Activated naive CD4-positive, alpha-beta T cell treated with anti-CD3 and anti-CD28 coated beads for 36 hours (primary cell): ENCODE measurements at regions not wholly inside any gene's neighbourhood (a gene's known extent, or its start where the extent isn't known, plus 50 kb on each side); places are given as distances from the start of the nearest gene placed in this dataset.

Experiments
- CTCF ChIA-PET: fragments of 350-600 bp; sonication (Branson Sonifier 250); formaldehyde crosslinking; loops from one replicate; lab custom pipeline; 2021; ENCODE audit warnings: antibody characterized with exemption; lab: Charles Lee
- DNase-seq: peaks from one replicate; pipeline ENCODE4 v3.0.0-alpha.2; 2020
- H3K27ac Mint-ChIP-seq: one replicate; pipeline ENCODE4 v1.8.0; 2021; ENCODE audit warnings: mild to moderate bottlenecking, mixed read lengths
- H3K27me3 Mint-ChIP-seq: one replicate; pipeline ENCODE4 v1.8.0; 2021; ENCODE audit warnings: low read depth, mixed read lengths
- H3K36me3 Mint-ChIP-seq: one replicate; pipeline ENCODE4 v1.8.0; 2021; ENCODE audit warnings: low read depth, mixed read lengths
- H3K4me1 Mint-ChIP-seq: one replicate; pipeline ENCODE4 v1.8.0; 2021; ENCODE audit warnings: low read depth, mixed read lengths
- H3K4me3 Mint-ChIP-seq: one replicate; pipeline ENCODE4 v1.8.0; 2021; ENCODE audit warnings: mild to moderate bottlenecking, moderate library complexity, mixed read lengths
- H3K9me3 Mint-ChIP-seq: one replicate; pipeline ENCODE4 v1.8.0; 2021; ENCODE audit warnings: mixed read lengths
- intact Hi-C: fragments of 100-400 bp; cut with micrococcal nuclease; formaldehyde crosslinking; loops from one replicate; pipeline ENCODE4 v1.15.1; 2023

DNA sequence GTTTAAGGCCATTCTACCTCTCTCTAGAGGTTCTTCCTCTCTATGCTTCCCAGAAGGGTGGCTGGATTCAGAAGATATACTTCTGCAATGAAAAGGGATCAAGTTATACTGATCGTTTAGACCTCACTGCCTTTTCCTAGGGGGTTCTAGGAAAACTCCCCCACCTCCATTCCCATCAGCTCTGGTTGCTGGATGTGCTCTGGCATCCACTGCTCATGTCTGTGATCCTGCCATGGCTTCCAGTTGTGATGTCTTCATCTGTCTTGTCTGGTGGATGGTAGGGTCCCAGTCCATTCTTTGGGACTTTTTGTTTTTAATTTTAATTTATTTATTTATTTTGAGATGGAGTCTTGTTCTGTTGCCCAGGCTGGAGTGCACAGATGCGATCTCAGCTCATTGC lies 118.4 kb downstream of the BTBD3 start:
- H3K36me3 Mint-ChIP-seq: no peaks in the 10 kb centered on the region
- no peak for DNase-seq
- H3K27ac Mint-ChIP-seq: no peak overlapping the region
- CTCF ChIA-PET: no interaction called here
- H3K4me3 Mint-ChIP-seq: no peak overlapping the region
- no peaks in the 10 kb centered on the region for H3K9me3 Mint-ChIP-seq
- H3K4me1 Mint-ChIP-seq: no peaks in the 10 kb centered on the region
- H3K27me3 Mint-ChIP-seq: no peaks in the 10 kb centered on the region
- intact Hi-C loops: no loop called here

DNA sequence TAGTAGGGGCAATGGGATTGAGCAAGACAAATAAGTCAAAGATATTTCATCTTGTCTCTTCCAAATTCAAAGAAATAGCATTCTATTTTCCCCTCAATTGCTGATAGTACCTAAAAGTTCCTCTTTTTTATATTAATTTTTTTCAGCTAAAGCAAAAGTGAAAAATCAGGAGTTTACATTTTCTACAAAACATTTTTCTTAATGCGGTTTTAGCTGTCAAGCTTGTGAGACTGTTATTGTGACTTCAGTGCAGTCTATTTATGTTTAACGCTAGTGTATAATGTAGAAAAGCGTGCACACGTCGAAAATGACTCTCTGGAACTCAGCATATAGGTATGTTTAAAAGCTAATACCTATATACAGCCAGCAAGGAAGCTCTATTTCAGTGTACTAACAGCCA lies 119.8 kb downstream of the BTBD3 start:
- CTCF ChIA-PET: no interaction called here
- no peak for DNase-seq
- Mint-ChIP-seq H3K27me3 (no peaks in the 10 kb centered on the region), H3K4me1 (no peaks in the 10 kb centered on the region), H3K27ac (no peak overlapping the region), H3K4me3 (no peak overlapping the region), H3K36me3 (no peaks in the 10 kb centered on the region), H3K9me3 (no peaks in the 10 kb centered on the region)
- intact Hi-C loops: no loop called here

DNA sequence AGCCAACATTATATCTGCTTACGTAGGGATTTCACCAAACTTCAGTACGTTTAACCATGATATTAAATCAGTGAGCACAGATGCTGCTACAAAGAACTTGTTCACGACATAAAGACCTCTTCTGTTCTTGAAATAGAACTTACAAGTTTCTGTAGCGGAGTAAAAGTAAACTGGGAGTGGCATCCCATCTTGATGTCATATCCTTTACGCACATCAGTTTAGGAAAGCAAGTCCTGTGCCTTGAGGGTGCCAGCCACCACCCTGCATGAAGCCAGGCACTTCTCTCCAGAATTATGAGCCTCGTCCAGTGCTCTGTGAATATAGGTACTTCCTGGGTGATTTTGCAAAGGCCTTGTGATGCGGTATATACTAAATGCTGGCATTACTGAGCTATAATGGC lies 122.6 kb downstream of the BTBD3 start:
- H3K4me1 Mint-ChIP-seq: no peaks in the 10 kb centered on the region
- H3K4me3 Mint-ChIP-seq: no peak overlapping the region
- CTCF ChIA-PET: no interaction called here
- no peak for DNase-seq
- H3K27me3 Mint-ChIP-seq: no peaks in the 10 kb centered on the region
- H3K27ac Mint-ChIP-seq: no peak overlapping the region
- intact Hi-C loops: no loop called here
- H3K36me3 Mint-ChIP-seq: no peaks in the 10 kb centered on the region
- H3K9me3 Mint-ChIP-seq: no peaks in the 10 kb centered on the region

DNA sequence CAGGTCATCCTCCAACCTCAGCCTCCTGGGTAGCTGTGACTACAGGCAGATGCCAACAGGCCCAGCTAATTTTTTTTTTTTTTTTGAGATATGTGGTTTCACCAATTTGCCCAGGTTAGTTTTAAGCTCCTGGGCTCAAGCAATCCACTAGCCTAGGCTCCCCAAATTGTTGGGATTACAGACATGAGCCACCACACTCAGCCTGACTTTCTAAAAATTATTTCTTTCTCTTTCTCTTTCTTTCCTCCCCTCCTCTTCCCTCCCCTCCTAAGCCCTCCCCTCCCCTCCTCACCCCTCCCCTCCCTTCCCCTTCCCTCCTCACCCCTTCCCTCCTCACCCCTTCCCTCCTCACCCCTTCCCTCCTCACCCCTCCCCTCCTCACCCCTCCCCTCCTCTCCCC lies 127.3 kb downstream of the BTBD3 start:
- intact Hi-C loops: no loop called here
- H3K36me3 Mint-ChIP-seq: no peaks in the 10 kb centered on the region
- H3K4me1 Mint-ChIP-seq: no peaks in the 10 kb centered on the region
- H3K27me3 Mint-ChIP-seq: no peaks in the 10 kb centered on the region
- no peak overlapping the region for H3K27ac Mint-ChIP-seq
- no peak overlapping the region for H3K4me3 Mint-ChIP-seq
- no peak for DNase-seq
- no peaks in the 10 kb centered on the region for H3K9me3 Mint-ChIP-seq
- CTCF ChIA-PET: no interaction called here

DNA sequence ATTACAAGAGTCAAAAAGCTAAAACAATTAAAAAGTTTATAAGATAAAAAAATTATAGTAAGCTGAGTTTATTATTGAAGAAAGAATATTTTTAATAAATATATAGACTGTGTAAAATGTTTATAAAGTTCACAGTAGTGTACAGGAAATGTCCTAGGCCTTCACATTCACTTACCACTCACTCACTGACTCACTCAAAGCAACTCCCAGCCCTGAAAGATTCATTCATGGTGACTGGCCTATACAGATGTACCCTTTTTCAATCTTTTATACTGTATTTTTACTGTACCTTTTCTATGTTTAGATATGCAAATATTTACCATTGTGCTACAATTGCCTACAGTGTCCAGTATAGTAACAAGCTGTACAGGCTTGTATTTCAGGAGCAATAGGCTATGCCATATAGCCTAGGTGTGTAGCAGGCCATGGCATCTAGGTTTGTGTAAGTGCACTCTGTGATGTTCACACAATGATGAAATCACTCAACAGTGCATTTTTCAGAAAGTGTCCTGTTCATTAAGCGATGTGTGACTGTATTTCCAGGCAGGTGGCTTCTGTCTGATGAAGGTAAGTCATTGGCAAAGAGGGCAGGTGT lies 130.2 kb downstream of the BTBD3 start:
- no peak overlapping the region for H3K27ac Mint-ChIP-seq
- H3K4me3 Mint-ChIP-seq: no peak overlapping the region
- intact Hi-C loops: no loop called here
- DNase-seq: no peak
- no peaks in the 10 kb centered on the region for H3K4me1 Mint-ChIP-seq
- CTCF ChIA-PET: no interaction called here
- no peaks in the 10 kb centered on the region for H3K27me3 Mint-ChIP-seq
- H3K36me3 Mint-ChIP-seq: no peaks in the 10 kb centered on the region
- no peaks in the 10 kb centered on the region for H3K9me3 Mint-ChIP-seq

DNA sequence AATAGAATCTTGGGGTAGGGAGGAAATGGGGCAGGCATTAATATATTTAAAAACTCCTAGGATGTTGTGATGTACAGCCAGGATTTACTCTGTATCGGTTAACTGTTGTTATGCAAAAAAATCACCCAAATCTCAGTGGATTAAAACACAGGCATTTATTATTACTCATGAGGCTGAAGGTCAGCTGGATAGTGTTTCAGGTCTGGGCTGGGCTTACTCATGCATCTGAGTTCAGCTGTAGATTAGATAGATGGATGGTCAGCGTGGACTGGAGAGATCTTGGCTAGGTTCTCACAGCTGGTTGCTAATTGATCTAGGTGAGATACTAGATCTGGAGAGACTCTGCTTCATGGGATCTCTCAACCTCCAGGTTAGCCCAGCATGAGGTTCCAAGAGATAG lies 131.4 kb downstream of the BTBD3 start:
- H3K4me3 Mint-ChIP-seq: no peak overlapping the region
- H3K27me3 Mint-ChIP-seq: no peaks in the 10 kb centered on the region
- no peaks in the 10 kb centered on the region for H3K9me3 Mint-ChIP-seq
- no peak for DNase-seq
- CTCF ChIA-PET: no interaction called here
- H3K4me1 Mint-ChIP-seq: no peaks in the 10 kb centered on the region
- H3K27ac Mint-ChIP-seq: no peak overlapping the region
- no peaks in the 10 kb centered on the region for H3K36me3 Mint-ChIP-seq
- intact Hi-C loops: no loop called here

DNA sequence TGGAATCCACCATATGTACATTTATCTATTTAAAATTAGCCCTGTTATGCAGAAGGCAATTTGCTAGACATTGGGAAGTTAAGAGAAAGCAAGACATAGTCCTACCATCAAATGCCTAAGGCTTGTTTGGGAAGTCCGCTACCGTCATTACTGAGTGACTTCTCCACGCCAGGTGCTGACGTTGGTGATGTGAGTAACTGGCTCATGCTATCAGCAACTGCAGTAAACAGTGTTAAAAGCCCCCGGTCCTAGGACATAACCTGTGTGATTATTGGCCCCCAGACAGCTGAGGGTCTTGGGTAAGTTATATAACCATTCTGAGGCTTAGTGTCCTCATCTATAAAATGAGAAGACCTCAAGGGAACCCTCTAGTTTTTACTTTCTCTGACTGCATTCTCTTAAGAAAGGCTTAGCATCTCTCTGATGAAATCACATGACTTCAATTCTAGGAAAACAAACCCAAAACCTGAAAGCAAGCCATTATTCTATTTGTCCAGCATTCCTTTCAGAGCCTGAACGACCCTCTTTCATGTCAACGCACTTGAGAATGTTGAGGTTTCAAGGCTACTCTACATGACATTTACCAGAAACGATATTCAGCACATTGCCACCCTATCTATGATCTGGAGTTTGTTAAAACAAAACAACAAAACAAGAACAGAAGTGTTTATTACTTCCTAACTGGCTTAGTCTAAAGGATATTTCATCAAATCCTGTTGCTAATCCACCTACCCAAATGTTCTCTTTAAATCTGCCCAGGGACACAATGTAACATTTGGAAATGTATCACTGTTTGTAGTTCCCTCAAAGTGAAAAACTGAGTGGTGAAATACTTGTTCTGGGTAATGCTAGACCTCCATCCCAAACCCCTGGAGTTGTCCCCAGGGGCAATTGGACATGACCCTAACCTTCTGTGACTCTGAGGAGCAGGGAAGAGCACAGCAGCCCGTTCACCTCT lies 133.8 kb downstream of the BTBD3 start:
- no peaks in the 10 kb centered on the region for H3K9me3 Mint-ChIP-seq
- H3K27me3 Mint-ChIP-seq: no peaks in the 10 kb centered on the region
- H3K36me3 Mint-ChIP-seq: no peaks in the 10 kb centered on the region
- intact Hi-C loops: no loop called here
- CTCF ChIA-PET: no interaction called here
- no peaks in the 10 kb centered on the region for H3K4me1 Mint-ChIP-seq
- no peak overlapping the region for H3K27ac Mint-ChIP-seq
- no peak overlapping the region for H3K4me3 Mint-ChIP-seq
- DNase-seq: no peak

DNA sequence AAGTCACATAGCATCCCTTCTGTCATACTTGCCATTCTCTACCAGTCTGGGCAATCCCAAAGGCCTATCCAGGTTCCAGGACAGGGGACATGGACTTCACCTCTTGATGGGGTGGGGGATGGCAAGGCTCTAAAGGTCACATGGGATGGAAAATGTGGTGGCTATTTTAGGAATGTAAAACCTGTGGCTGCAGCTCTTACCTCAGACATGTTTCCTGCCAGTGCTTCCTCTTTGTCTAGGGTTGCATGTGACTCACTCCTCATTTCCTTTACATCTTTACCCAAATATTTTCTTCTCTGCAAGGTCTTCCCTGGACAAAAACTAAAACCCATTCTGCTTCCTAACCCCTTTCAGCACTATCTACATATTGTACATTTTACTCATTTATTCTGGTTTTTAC lies 135.7 kb downstream of the BTBD3 start:
- no peak overlapping the region for H3K27ac Mint-ChIP-seq
- no peaks in the 10 kb centered on the region for H3K9me3 Mint-ChIP-seq
- H3K4me1 Mint-ChIP-seq: no peaks in the 10 kb centered on the region
- CTCF ChIA-PET: interaction anchor here (0.7 kb wide), 1 partner anchor 816 kb away, joined by 3 read pairs; no protein-coding TSS in a partner anchor
- no peak overlapping the region for H3K4me3 Mint-ChIP-seq
- no peaks in the 10 kb centered on the region for H3K27me3 Mint-ChIP-seq
- no peaks in the 10 kb centered on the region for H3K36me3 Mint-ChIP-seq
- no peak for DNase-seq
- intact Hi-C loops: no loop called here

DNA sequence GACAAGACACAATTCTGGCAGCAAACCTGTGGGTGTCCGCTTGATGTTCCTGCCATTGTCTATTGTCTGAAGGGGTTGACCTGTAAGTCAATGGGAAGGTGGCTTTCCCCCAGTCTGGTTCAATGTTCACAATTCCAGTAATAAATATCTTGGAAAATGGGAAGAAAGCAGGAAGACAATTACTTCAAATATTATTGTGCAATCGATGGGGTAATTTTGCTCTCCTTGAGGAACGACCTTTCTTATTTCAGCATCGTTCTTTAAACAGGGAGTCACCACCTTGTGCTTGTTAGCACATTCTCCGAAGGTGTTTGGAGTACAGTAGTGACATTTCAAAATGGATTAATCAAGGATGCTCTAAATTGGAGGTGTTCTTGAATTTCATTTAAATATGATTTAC lies 136.9 kb downstream of the BTBD3 start:
- H3K27ac Mint-ChIP-seq: no peak overlapping the region
- H3K27me3 Mint-ChIP-seq: no peaks in the 10 kb centered on the region
- CTCF ChIA-PET: no interaction called here
- DNase-seq: no peak
- intact Hi-C loops: no loop called here
- no peak overlapping the region for H3K4me3 Mint-ChIP-seq
- no peaks in the 10 kb centered on the region for H3K9me3 Mint-ChIP-seq
- no peaks in the 10 kb centered on the region for H3K36me3 Mint-ChIP-seq
- no peaks in the 10 kb centered on the region for H3K4me1 Mint-ChIP-seq

DNA sequence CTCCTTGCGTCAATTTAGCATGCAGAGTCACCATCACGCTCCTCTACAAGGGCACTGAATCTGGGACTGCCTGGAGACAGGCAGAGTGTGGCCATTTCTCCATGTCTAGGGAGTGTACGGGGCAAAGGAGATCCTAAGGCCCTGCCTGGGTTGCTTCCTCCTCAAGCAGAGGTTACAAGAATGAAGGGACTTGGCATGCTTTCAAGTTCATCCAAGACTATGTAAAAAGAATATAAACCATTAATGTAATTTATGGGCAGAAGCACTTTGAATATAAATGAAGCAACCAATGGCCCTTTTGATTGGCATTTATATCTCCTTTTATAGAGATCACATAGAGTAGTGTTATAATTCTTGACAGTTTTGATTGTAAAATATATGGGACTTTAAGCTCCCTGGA lies 137.5 kb downstream of the BTBD3 start:
- intact Hi-C loops: no loop called here
- no peaks in the 10 kb centered on the region for H3K9me3 Mint-ChIP-seq

DNA sequence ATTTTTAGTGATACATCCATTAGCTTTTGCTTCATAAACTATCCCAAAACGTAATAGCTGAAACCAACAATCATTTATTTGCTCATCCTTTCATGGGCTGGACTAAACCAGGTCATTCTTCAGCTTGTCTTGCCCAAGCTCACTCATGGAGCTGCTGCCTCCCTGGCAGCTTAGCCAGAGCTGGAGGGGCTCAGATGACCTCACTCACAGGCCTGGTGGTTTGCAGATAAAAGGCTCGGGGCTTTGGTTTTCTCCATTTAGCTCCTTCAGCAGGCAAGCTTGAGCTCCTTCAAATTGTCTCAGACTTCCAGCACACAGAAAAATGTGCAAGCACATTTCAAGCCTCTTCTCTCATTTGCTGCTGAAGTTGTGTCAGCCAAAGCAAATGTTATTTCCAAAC lies 139.1 kb downstream of the BTBD3 start:
- DNase-seq: no peak
- H3K4me1 Mint-ChIP-seq: no peaks in the 10 kb centered on the region
- H3K4me3 Mint-ChIP-seq: no peak overlapping the region
- intact Hi-C loops: no loop called here
- H3K27ac Mint-ChIP-seq: no peak overlapping the region
- H3K9me3 Mint-ChIP-seq: peaks cover 2% of the 10 kb centered on the region
- no peaks in the 10 kb centered on the region for H3K36me3 Mint-ChIP-seq
- CTCF ChIA-PET: no interaction called here
- H3K27me3 Mint-ChIP-seq: peaks cover 3% of the 10 kb centered on the region

More for the DNA sequence above, 137.5 kb downstream of the BTBD3 start:
- Mint-ChIP-seq H3K27me3 (no peaks in the 10 kb centered on the region), H3K4me1 (no peaks in the 10 kb centered on the region), H3K36me3 (no peaks in the 10 kb centered on the region), H3K27ac (no peak overlapping the region), H3K4me3 (no peak overlapping the region)
- no peak for DNase-seq
- CTCF ChIA-PET: no interaction called here

DNA sequence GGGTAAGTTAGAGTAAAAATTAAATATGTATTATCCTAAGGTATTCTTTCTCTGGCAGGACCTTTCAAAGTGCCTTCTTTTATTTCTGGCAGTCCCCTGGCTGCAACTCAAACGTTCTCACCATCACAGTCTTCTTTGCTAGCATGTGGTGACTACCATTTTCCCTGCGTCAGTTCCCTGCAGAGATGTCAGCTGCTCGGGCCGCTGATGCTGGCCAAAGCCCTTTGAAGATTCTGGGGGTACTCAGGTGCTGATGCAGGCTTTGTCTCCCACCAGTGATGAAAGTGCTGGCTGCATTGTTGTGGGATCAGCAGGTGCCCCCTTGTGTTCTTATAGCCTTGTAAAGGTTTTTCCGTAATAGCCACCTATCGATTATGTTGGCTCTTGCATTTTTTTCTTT lies 140.1 kb downstream of the BTBD3 start:
- intact Hi-C loops: no loop called here
- CTCF ChIA-PET: no interaction called here

DNA sequence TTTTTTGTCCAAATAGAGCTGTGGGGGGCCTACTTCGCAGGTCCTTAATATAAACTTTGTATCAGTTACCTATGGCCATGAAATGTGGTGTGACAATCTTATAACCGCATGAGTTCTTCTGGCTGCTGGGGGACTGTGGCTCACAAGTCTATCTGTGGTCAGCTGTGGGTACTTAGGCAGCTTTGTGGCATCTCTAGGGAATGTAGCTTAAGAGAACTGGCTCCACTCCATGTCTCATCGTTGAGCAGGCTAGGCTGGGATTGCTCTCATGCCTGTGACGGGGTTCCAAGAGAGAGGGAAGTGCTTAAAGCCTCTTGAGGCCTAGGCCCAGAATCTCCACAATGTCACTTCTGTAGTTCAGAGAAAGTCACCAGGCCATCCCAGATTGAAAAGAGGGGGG lies 140.5 kb downstream of the BTBD3 start:
- no peak overlapping the region for H3K27ac Mint-ChIP-seq

More for the DNA sequence above, 140.1 kb downstream of the BTBD3 start:
- Mint-ChIP-seq H3K27me3 (peaks cover 3% of the 10 kb centered on the region), H3K27ac (no peak overlapping the region), H3K36me3 (no peaks in the 10 kb centered on the region), H3K4me1 (no peaks in the 10 kb centered on the region), H3K9me3 (peaks cover 2% of the 10 kb centered on the region), H3K4me3 (no peak overlapping the region)
- DNase-seq: no peak

More for the DNA sequence above, 140.5 kb downstream of the BTBD3 start:
- intact Hi-C loops: no loop called here
- DNase-seq: no peak
- Mint-ChIP-seq H3K27me3 (peaks cover 3% of the 10 kb centered on the region), H3K9me3 (peaks cover 2% of the 10 kb centered on the region), H3K4me1 (no peaks in the 10 kb centered on the region), H3K4me3 (no peak overlapping the region), H3K36me3 (no peaks in the 10 kb centered on the region)
- CTCF ChIA-PET: no interaction called here
